Parathyroid adenoma (tissue), 2 donors: ENCODE measurements at regions not wholly inside any gene's neighbourhood (a gene's known extent, or its start where the extent isn't known, plus 50 kb on each side); places are given as distances from the start of the nearest gene placed in this dataset.

Experiments used
- H2AFZ ChIP-seq: fragments of 300-600 bp; sonication (generic); one replicate; pipeline ENCODE4 v1.7.0; 2017; ENCODE audit warnings: antibody characterized with exemption, mild to moderate bottlenecking
- H3K27ac ChIP-seq: fragments of 300-600 bp; sonication (generic); one replicate; pipeline ENCODE4 v1.7.0; 2017
- H3K27me3 ChIP-seq: fragments of 300-600 bp; sonication (generic); one replicate; pipeline ENCODE4 v1.7.0; 2017; ENCODE audit warnings: low read length; ENCODE audit not compliant: control insufficient read depth, insufficient read depth
- H3K36me3 ChIP-seq: fragments of 300-600 bp; sonication (generic); one replicate; pipeline ENCODE4 v1.7.0; 2017; ENCODE audit warnings: low read length; ENCODE audit not compliant: control insufficient read depth, insufficient read depth
- H3K4me1 ChIP-seq: fragments of 300-600 bp; sonication (generic); one replicate; pipeline ENCODE4 v1.7.0; 2017; ENCODE audit warnings: control low read depth
- H3K4me2 ChIP-seq: fragments of 300-600 bp; sonication (generic); one replicate; pipeline ENCODE4 v1.7.0; 2017; ENCODE audit warnings: low read length
- H3K4me3 ChIP-seq: fragments of 300-600 bp; sonication (generic); one replicate; pipeline ENCODE4 v1.7.0; 2017; ENCODE audit warnings: low read depth, low read length
- H3K79me2 ChIP-seq: fragments of 300-600 bp; sonication (generic); one replicate; pipeline ENCODE4 v1.7.0; 2017; ENCODE audit warnings: control low read depth
- H3K9ac ChIP-seq: fragments of 300-600 bp; sonication (generic); one replicate; pipeline ENCODE4 v1.7.0; 2017; ENCODE audit warnings: mild to moderate bottlenecking
- H3K9me3 ChIP-seq: fragments of 300-600 bp; sonication (generic); one replicate; pipeline ENCODE4 v1.7.0; 2017; ENCODE audit warnings: low read length; ENCODE audit not compliant: control insufficient read depth
- CTCF ChIP-seq: fragments of 300-600 bp; sonication (generic); IDR thresholded peaks from one replicate; pipeline ENCODE4 v1.7.0; 2017; ENCODE audit warnings: antibody characterized with exemption, mild to moderate bottlenecking
- donor health status: primary hyperparathyroidism.

DNA sequence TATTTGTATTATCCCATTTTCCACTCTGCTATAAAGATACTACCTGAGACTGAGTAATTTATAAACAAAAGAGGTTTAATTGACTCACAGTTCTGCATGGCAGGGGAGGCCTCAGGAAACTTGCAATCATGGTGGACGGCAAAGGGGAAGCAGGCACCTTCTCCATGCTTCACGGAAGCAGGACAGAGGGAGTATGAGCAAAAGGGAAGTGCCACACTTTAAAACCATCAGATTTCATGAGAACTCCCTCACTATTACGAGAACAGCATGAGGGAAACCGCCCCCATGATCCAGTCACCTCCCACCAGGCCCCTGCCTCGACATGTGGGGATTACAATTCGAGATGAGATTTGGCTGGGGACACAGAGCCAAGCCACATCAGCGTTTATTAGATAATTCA lies 172.8 kb downstream of the NR2F2 start:
- Histone ChIP-seq H3K4me3 (no peak overlapping the region), H3K4me2 (no peak overlapping the region), H2AFZ (no peak overlapping the region), H3K9ac (no peak overlapping the region), H3K79me2 (no peaks in the 10 kb centered on the region), H3K4me1 (no peaks in the 10 kb centered on the region), H3K27ac (no peak overlapping the region), H3K36me3 (no peaks in the 10 kb centered on the region), H3K9me3 (no peaks in the 10 kb centered on the region), H3K27me3 (no peaks in the 10 kb centered on the region)
- TF ChIP-seq CTCF, result no peak

DNA sequence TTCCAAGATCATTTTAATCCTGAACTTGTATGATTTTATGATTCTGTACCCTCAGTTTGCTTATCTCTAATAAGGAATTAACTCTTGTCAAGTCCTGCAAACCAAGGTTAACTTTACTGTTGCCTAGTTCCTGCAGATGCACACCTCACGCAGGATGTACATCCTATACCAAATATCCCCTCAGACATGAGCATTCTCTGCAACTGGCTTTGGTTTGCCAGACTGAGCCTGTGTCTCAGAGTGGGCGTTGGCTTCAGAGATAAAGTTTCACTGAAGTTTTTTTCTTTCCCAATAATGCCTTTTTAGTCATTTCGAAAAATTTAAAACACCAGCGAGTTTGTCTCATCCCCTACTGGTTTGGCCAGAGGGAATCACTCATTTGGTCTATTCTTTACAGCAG lies 173.9 kb downstream of the NR2F2 start:
- Histone ChIP-seq H3K9me3 (no peaks in the 10 kb centered on the region), H3K79me2 (no peaks in the 10 kb centered on the region), H3K36me3 (no peaks in the 10 kb centered on the region), H3K4me1 (no peaks in the 10 kb centered on the region), H3K4me2 (no peak overlapping the region), H3K4me3 (no peak overlapping the region), H3K27ac (no peak overlapping the region), H3K9ac (no peak overlapping the region), H3K27me3 (no peaks in the 10 kb centered on the region), H2AFZ (no peak overlapping the region)
- no peak for TF ChIP-seq CTCF

DNA sequence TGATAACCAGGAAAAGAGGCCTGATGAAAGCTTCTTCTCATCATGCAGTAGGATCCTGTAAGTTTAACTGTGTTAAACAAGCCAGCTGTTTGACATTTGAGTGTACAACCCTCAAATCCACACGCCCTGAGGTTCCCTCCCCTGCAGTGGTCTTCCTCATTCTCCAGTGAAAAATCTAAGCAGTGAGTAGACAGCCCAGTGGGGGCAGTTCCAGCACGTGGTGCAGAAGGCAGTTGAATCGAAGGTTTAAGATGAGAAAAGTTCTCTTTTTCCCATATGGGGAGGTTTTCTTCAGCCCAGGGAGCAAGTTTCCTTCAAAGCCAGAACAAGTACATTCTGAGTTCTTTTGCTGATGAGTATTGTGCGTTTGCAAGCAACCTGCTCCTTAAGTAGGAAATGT lies 174.5 kb downstream of the NR2F2 start:
- TF ChIP-seq CTCF, result no peak
- H3K79me2 ChIP-seq, result no peaks in the 10 kb centered on the region
- no peaks in the 10 kb centered on the region for H3K9me3 ChIP-seq
- H3K36me3 ChIP-seq, result no peaks in the 10 kb centered on the region
- H3K4me1 ChIP-seq, result no peaks in the 10 kb centered on the region
- H3K4me3 ChIP-seq, result no peak overlapping the region
- H3K27me3 ChIP-seq, result no peaks in the 10 kb centered on the region
- no peak overlapping the region for H3K4me2 ChIP-seq
- no peak overlapping the region for H3K27ac ChIP-seq
- no peak overlapping the region for H2AFZ ChIP-seq
- H3K9ac ChIP-seq, result no peak overlapping the region

DNA sequence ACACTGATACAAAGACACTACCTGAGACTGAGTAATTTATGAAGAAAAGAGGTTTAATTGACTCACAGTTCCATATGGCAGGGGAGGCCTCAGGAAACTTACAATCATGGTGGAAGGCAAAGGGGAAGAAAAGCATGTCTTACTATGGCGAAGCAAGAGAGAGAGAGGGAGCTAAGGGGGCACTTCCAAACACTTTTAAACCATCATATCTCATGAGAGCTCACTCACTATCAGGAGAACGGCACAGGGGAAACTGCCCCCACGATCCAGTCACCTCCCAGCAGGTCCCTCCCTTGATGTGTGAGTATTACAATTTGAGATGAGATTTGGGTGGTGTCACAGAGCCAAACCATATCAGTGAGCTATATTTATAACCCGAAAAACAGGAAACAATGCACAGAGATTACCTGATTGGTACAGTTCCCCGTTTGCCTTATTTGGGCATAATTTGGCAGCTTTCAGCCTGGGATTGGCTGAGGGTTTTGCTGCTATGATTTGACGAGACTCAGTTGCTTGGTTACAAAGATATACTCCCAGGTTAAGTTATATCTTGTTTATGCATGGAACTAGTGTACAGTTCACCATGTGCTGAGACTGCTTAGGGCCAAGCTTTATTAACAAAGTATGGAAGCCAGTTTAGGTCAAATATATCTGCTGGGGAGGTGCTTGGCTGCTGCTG lies 184.2 kb downstream of the NR2F2 start:
- no peak for TF ChIP-seq CTCF
- Histone ChIP-seq H3K27me3 (no peaks in the 10 kb centered on the region), H2AFZ (no peak overlapping the region), H3K79me2 (no peaks in the 10 kb centered on the region), H3K36me3 (no peaks in the 10 kb centered on the region), H3K27ac (no peak overlapping the region), H3K9me3 (no peaks in the 10 kb centered on the region), H3K4me3 (no peak overlapping the region), H3K4me1 (no peaks in the 10 kb centered on the region), H3K4me2 (no peak overlapping the region), H3K9ac (no peak overlapping the region)

- no peak overlapping the region for H3K27ac ChIP-seq
- H3K9ac ChIP-seq, result no peak overlapping the region
- TF ChIP-seq CTCF, result no peak
- no peak overlapping the region for H3K4me2 ChIP-seq
- H3K4me1 ChIP-seq, result no peaks in the 10 kb centered on the region
- no peak overlapping the region for H2AFZ ChIP-seq
- H3K9me3 ChIP-seq, result no peaks in the 10 kb centered on the region
- no peaks in the 10 kb centered on the region for H3K36me3 ChIP-seq
- H3K4me3 ChIP-seq, result no peak overlapping the region
- H3K27me3 ChIP-seq, result no peaks in the 10 kb centered on the region
- no peaks in the 10 kb centered on the region for H3K79me2 ChIP-seq
Measured at GRCh38 chr15:96515371-96515770, 184.9 kb downstream of the NR2F2 start.
